ENCODE measurements at regions not wholly inside any gene's neighbourhood (a gene's known extent, or its start where the extent isn't known, plus 50 kb on each side); places are given as distances from the start of the nearest gene placed in this dataset.

DNA sequence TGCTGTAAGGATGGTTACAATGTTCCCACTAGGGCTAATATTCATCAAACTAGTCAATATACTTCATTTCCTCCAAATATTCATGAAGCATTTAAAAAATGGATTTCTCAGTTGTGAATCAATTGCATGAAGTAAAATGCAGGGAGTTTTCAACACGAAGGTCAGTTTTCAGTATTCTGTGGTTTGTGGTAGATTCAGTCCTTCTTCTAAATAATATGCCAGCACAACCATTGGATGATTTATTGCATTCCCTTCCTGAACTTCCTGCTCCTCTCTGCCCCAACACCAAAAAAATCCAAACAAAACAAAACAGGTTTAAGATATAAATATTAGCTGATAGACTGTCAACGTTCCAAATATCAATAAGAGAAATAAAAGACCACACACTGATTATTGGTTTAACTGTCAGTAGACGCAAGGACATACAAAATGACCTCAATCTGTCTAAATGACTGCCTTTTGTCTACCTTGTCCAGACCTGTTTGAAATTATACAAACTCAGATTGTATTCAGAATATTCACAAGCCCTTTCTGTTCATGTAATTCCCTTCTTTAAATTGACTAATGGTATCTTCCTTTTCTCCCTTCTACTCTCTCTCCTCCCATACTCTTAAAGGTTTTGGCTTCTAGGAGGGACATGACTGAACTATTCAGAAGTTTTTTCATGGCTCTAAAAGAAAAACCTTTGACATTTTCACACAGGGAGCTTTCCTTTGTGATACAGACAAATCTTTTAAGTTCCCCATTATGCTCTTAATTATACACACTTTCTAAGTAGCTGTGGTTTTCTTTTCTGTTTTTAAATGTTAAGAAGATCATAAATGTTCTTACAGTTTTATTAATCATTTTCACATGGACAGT, 92.6 kb upstream of the STT3B start:
- peak in 2 of 3 experiments; percentile 1 to 32 for DNase-seq

- DNase-seq: no peak
Measured at GRCh38 chr3:31440878-31441277, 91.8 kb upstream of the STT3B start.

- no peak for DNase-seq
Measured at GRCh38 chr3:31442755-31443154, 90.0 kb upstream of the STT3B start.

DNA sequence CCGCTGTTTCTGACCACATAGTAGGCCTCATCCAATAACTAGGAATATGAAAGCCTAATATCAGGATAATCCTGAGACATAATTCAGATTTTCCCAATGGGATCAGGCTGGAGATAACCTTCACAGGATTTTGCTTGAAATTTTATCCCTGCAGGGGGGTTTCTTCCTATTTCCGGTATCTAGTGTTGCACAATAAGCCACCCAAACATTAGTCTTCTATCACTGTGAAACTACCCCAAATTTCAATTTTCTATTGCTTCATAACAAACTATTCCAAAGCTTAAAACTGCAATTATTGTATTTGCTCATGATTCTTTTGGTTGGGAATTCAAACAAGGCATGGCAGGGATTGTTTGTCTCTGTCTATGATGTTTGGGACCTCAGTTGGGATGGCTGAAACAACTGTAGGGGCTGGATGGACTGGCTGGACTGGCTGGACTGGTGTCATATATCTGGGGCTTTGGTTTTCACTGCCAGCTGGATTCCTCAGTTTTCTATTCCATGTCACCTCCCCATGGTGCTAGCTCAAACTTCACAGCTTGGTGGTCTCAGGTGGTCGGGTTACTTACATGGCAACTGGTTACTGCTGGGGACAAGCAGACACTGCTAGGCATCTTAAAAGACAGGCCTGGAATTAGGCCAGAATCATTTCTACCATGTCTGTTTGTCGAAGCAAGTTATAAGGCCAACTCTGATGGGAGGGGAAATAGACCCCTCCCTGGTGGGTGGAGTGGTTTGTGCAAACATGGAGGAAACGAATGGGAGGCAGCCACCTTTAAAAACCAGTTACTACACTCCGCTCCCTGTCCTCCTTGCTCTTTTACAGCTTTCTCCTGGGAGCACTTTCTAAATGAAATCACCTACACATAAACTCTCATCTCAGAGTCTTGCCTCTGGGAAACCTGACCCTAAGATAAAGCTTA, 88.2 kb upstream of the STT3B start:
- peak in 1 of 3 experiments; percentile 0 for DNase-seq

- DNase-seq: no peak
Measured at GRCh38 chr3:31445701-31446100, 87.0 kb upstream of the STT3B start.

DNA sequence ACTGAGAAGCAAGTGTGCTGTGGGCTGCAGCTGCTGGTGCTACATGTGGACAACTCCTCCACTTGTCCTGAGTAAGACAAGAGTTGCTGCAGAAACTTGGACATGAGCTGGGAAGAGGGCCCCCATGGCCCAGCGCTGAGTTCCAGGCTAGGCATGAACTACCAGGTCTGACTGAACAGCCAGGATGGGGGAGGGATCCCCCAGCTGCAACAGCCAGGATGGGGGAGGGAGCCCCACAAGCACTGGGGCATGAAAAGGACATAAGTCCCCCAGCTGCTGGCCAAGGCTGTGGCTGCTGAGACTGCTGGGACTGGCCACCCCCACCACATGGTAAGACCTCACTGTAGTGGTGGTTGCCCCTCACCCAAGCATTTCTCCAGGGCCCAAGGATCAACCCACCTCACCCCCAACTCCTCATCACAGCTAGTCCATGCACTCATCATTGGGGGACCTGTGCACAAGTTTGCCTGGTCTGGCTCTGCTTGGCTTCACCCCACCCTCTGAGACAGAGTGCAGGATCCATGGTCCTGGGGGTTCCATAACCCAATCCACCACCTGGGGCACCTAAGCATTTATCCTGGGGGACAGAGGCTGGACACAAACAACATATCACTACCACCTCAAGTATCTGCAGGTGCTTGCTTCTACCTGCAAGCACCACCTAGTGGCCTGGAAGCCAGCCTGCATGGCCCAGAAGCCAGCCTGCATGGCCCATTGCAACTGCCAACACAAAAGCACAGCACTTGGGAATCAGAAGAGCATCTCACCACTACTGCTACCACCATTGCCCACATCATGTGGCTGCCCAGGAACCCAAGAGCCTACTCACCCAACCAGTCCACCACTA, 84.5 kb upstream of the STT3B start:
- DNase-seq: no peak

- no peak for DNase-seq
Measured at GRCh38 chr3:31448882-31449243, 83.9 kb upstream of the STT3B start.

GRCh38 chr3:31449318-31449717, 83.4 kb upstream of the STT3B start:
- DNase-seq: no peak

- DNase-seq: no peak
Measured at GRCh38 chr3:31450345-31450744, 82.4 kb upstream of the STT3B start.

GRCh38 chr3:31452495-31453106, 80.1 kb upstream of the STT3B start:
- no peak for DNase-seq

- DNase-seq: no peak
Measured at GRCh38 chr3:31453430-31453829, 79.3 kb upstream of the STT3B start.

GRCh38 chr3:31455524-31455923, 77.2 kb upstream of the STT3B start:
- no peak for DNase-seq

- no peak for DNase-seq
Measured at GRCh38 chr3:31456373-31456772, 76.4 kb upstream of the STT3B start.

- no peak for DNase-seq
Measured at GRCh38 chr3:31461426-31461825, 71.3 kb upstream of the STT3B start.

- peak in 2 of 3 experiments; percentile 2 to 14 for DNase-seq
Measured at GRCh38 chr3:31462050-31462569, 70.6 kb upstream of the STT3B start.

- no peak for DNase-seq
Measured at GRCh38 chr3:31465999-31466398, 66.7 kb upstream of the STT3B start.

DNA sequence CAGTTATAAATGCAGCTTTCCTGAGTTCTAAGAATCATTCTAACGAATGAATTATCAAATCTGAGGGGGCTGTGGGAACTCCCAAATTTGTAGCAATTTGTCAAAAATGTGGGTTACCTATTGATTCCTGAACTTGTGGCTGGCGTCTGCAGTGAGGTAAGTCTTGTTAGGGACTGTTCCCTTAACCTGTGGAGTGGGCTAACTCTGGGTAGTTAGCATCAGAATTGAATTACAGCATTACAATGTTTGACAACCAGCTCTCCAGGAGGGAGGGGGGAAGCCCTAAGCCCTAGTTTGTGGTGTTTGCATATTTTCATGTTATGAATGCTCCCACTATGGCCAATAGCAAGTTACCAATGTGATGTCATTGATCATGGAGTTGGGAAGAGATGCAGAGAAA, 65.9 kb upstream of the STT3B start:
- DNase-seq: no peak

GRCh38 chr3:31468433-31468832, 64.3 kb upstream of the STT3B start:
- DNase-seq: no peak

- no peak for DNase-seq
Measured at GRCh38 chr3:31469385-31469784, 63.3 kb upstream of the STT3B start.

GRCh38 chr3:31472479-31473390, 60.0 kb upstream of the STT3B start:
- DNase-seq: no peak

DNA sequence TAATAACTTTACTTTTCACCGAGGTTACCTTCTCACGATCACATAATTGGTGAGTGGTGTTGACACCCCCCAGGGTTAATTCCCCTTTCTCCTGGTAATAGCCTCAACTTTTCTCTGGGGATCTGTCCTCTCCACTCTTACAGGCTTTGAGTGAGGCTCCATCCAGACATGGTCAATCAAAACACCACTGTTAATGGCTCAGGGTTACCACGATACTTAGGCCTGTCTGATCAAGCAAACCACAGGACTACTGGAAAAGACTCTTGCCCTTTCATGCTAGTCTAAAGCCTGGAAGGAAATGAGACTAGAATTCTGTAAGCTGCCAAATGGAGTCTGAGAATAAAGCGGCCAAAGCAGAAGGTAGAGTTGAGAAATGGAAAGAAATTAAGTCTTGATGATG, 56.5 kb upstream of the STT3B start:
- DNase-seq: no peak
